T47D (cell line): ENCODE measurements at regions not wholly inside any gene's neighbourhood (a gene's known extent, or its start where the extent isn't known, plus 50 kb on each side); places are given as distances from the start of the nearest gene placed in this dataset.

Source experiments
- DNase-seq, 2 experiments: peaks; one replicate each; pipeline versions ENCODE4 v3.0.0 to v3.0.0-alpha.2; 2011 to 2012; ENCODE audit warnings: low read depth in 1 of 2, low spot score in 1 of 2
- JUND ChIP-seq: IDR thresholded peaks from 2 replicates; pipeline ENCODE4 v1.6.1; 2012; ENCODE audit warnings: low read depth
- in situ Hi-C: cut with HindIII; loops from 2 replicates; pipeline ENCODE4 v1.10.0; 2016; ENCODE audit warnings: low sequenced_read_pairs, low pct_unique_long_range_greater_than_20kb

DNA sequence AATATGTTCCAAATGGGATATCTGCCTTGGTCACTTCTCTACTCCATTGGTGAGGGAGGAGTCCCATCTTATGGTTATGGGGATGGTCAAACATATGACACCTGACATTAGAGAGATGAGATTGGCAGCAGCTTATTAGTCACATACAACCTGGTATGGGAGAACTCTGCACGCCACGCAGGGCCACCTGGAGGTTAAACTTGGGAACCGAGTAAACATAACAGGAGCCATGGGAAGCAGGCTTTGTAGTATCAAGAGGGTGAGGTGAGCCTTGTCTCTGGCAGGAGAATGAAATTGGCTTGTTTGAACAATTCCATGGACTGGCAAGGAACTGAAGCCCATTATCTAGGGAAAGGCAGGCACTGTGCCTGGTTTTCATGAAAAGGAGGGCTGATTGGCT, 238.7 kb upstream of the ELAC2 start:
- in situ Hi-C loops = no loop called here
- no peak for TF ChIP-seq JUND
- no peak for DNase-seq

DNA sequence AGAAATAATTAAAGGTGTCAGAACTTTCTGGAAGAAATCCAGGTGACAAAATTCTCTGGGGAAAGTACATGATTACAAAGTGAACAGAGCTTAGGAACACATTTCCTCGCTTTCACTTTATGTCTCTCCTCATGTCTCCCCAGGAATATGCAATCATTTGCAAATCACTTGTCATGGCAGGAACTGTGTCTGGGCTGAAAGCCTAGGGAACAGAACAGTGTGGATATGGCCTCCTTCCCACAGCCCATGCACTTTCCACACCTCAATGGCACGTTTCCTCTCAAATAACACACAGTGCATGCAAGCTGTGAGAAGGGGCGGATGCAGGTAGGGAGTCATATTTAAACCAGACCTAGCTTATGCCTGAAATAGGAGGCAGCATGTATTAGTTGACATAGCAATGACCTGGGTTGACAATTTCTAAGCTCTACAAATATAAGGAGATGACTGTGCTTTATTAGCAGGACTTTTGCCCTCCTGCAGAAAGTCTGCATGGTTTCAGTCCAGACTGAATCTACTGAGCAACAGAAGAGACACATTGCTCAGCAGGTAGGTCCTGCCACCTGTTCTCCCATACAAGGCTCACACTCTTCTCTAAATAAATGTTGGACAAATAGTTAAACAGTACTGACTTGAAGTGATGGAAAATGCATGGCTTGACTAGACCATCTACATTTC, 236.0 kb upstream of the ELAC2 start:
- in situ Hi-C loops = no loop called here
- DNase-seq = no peak
- no peak for TF ChIP-seq JUND

DNA sequence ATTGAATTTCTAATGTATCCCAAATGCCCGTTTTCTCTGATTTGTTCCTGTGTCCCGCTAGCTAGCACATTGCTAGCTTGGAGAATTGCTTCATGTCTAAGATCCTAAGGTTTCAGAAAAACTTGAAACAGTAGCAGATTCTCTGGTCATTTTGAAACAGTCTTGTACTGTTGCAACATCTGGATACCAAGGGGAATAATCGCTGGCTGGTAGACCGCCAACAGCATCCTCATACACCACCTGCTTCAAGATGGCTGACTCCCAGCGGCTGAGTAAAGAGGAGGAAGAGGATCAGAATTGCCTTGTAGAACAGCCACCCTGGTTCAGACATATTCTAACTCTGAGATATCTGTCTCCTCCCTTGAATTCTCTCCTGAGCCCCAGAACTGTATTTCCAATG, 226.7 kb upstream of the ELAC2 start:
- no peak for TF ChIP-seq JUND
- in situ Hi-C loops = no loop called here
- no peak for DNase-seq

DNA sequence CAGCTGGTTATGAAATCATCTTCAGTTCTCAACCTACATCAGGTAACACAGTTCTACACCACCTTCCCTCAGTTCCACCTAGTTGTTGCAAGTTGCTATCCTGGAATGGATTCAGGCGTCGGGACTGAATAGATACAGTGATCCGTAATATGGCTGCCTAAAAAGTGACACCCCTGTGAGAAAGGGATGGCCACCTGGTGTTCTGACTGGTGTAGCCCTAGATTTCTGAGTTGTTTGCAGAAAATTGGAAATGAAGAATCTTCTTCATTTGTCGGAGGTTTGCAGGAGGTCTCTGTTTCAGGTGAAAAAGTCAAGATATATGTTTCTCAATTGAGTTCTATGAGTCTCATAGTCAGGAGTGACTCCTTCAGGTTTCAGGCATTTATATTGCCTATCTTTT, 225.8 kb upstream of the ELAC2 start:
- in situ Hi-C loops = no loop called here
- no peak for TF ChIP-seq JUND
- DNase-seq = no peak

DNA sequence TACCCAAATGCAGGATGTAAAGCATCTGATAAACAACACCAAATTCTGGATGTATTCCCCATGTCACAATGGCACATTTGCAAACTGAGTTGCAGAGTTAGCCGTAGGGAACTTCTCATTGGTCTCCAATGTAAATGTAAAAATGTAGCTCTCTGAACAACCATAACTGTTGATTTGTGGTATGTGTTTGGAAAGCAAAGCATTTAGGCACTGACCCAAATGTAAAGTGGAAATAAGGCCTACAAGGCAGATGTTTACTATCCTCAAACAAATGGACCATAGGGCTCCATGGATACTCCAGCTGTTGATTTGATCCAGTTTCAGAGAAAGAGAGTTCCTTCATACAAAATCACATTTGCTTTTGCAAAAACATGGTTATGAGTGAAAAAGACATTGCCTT, 223.0 kb upstream of the ELAC2 start:
- TF ChIP-seq JUND = no peak
- DNase-seq = no peak
- in situ Hi-C loops = no loop called here

DNA sequence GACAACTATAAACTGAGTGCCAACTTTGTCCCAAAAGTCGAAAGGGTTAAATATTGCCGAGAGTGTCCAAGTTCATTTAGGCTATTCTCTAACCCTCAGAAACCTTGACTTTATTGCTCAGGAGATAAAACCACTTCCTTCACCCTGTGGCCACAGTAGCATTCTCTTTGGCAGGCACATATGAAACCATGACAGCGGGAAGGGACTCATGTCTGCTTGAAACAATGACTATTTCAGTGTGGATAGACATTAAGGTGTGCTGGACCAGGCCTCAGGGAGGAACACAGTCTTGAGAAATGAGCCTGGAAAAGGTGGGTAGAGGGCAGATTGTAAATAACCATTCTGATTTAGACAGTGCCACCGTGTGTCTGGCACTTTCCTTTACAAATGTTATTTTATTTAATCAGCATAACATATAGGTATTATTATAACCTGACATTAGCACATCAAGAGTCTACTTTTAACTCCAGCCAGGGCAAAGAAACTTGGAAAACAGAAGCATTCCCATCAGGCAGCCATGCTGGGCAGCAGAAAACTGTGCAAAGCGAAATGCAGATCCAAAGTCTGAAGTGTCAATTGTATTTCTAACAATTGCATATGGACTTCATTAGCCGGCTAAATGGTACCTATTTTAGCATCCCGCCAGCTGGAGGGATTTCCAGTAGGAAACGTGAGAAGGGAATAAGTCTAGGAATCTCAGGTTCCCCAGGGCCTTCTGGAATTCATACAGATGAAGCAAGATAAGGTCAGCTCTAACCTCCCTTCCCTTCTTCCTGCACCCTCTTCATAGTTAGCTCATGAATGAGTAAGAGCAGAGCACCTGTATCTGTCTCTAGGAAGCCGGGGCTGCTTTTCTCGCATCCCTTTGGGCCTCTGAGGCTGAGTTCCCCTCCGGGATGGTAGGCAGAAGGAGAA, 212.8 kb upstream of the ELAC2 start:
- TF ChIP-seq JUND = no peak

DNA sequence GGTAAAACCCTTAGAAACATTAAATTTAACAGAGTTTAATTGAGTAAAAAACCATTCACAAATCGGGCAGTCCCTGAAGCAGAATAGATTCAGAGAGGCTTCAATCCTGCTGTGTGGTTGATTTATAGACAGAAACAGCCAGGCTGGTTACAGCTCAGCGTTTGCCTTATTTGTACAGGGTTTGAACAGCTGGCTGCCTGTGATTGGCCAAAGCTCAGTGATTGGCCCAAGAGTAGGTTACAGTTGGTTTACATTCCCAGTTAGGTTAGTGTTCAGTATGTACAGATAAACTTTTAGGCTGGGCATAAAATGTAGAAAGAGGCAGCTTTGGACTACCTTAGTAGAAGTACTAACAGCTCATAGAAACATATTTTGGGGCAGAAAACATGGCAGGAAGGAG, 210.4 kb upstream of the ELAC2 start:
- peak in 1 of 2 experiments; percentile 33 for DNase-seq
- in situ Hi-C loops = no loop called here
- no peak for TF ChIP-seq JUND

More for the DNA sequence above, 212.8 kb upstream of the ELAC2 start:
- peak in 1 of 2 experiments; percentile 50 for DNase-seq
- in situ Hi-C loops = no loop called here

DNA sequence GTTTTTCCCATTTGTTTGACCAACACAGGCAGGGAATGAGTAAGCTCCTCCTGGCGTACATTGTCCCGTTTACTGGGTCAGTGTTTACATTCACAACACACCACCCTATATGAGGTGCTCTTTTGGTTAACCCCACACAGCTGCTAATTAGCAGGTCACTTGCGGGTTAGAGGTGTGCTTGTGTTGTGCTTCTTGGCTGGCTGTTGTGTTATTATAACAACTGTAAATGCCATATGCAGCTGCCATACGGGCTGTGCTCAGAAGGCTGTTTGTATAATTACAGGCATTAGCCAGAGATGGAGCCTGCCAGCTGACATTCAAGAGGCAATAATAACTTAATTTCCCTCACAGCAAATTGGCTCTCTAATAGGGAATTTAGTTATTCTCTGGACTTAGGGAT, 205.1 kb upstream of the ELAC2 start:
- no peak for TF ChIP-seq JUND
- in situ Hi-C loops = no loop called here
- peak in 1 of 2 experiments; percentile 15 for DNase-seq

DNA sequence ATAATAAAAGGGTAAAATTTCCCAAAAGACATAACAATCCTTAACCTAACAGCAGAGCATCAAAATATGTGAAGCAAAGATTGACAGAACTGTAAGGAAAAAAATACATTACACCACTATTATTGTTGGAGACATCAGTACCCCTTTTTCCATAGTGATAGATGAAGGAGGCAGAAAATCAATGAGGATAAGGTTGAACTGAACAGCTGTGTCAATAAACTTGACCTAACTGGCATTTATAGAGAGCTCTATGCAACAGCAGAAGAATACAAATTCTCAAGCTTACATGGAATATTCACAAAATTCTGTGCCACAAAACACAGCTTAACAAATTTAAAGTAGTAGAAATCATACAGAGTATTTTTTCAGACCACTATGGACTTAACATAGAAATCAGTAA, 195.0 kb upstream of the ELAC2 start:
- TF ChIP-seq JUND = no peak
- DNase-seq = no peak
- in situ Hi-C loops = no loop called here

DNA sequence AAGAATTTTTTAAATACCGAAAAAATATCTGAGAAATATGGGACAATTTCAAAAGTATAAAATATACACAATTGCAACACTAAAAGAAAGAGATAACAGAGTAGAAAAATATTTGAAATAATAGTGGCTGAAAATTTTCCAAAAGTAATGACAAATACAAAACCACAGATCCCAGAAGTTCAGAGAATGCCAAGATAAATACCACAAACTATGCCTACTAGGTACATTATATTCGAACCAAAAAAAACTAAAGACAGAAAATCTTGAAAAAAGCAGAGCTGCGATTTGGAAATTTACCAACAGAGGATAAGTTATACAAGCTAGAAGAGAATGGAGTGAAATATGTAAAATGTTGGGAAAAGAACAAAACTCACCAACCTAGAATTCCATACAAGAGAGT, 191.3 kb upstream of the ELAC2 start:
- no peak for DNase-seq
- in situ Hi-C loops = no loop called here
- no peak for TF ChIP-seq JUND

DNA sequence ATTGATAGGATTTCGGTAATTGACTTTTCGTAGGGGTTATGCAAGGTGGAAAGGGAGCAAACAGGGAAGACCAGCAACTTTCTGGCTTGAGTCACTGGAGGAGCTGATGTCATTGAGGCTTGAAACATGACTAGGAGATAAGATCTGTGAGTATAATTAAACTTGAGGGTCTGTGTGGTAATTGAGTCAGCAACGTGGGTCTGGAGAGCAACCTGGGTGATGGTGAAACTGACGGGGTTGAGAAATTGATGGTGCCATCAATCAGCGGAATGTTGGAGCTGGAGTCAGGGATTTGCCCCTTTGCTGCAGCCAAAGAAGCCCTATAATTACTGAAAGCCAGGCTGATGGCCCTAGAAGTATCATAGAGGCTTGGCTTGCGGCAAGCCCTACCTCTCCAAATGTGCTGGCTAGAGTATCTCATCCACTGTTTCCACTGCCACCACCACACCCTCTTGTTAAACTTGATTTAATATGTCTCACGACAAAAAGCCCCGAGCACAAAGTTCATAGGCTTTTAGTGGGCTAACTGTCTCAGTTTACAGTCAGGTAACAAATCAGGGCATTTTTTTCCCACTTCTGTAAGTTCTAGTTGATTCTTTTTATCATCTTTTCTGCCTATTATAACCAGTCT, 186.9 kb upstream of the ELAC2 start:
- no peak for DNase-seq
- in situ Hi-C loops = no loop called here
- TF ChIP-seq JUND = no peak

DNA sequence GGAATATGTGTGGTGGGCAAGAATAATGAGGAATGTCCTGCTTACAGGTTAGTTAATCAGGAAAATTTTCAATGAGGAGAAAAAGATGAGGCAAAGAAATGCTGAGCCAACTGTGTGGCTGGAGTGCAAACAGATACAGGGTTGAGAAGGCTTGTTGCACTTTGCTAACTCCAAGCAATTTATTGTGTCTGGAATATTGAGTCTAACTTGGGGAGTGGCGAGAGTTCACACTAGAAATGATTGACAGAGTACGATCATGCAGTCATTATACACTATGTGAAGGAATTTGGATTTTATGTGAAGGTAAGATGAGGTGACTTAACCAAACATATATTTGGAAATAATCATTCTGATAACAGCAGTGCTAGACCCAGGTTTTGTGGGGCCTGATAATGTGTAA, 185.0 kb upstream of the ELAC2 start:
- DNase-seq = no peak
- TF ChIP-seq JUND = no peak
- in situ Hi-C loops = no loop called here

DNA sequence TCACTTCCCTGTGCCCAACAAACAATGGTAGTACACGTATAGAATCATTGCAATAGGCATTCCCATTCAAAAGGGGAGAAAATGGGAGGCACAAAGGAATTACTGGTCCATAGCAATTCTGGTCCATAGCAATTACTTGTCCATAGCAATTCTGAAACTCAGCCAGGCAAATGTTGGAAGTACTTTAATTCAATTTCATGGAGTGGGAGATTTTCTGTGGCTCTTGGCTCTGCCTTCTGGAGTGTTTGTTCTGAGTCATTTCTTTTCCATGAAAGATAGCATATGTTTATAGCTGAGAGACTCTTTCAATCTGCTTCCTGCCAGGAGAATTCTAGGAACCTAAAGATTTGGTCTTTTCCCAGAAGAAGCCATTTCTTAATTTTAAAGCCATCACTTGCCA, 182.8 kb upstream of the ELAC2 start:
- no peak for TF ChIP-seq JUND
- DNase-seq = no peak
- in situ Hi-C loops = no loop called here
